ENCODE measurements at regions not wholly inside any gene's neighbourhood (a gene's known extent, or its start where the extent isn't known, plus 50 kb on each side); places are given as distances from the start of the nearest gene placed in this dataset.

- Histone ChIP-seq H3K9me3 (replicated peaks in 1 of 2; ENCODE audit: control insufficient read depth in 2 of 2, insufficient read depth in 1 of 2, low read depth in 1 of 2, low read length in 2 of 2) (no peaks in the 10 kb centered on the region), H3K27ac (replicated peaks; ENCODE audit: low read length) (no peak overlapping the region), H3K18ac (ENCODE audit: low read length) (no peak overlapping the region), H3K4me1 (ENCODE audit: control insufficient read depth in 2 of 2, insufficient read depth in 1 of 2, low read depth in 1 of 2, low read length in 2 of 2) (no peaks in the 10 kb centered on the region), H3K79me1 (ENCODE audit: low read depth, low read length) (no peaks in the 10 kb centered on the region), H2BK15ac (ENCODE audit: low read length) (no peak overlapping the region), H3K14ac (ENCODE audit: low read length) (no peak overlapping the region), H4K8ac (ENCODE audit: low read depth, low read length) (no peak overlapping the region), H3K4ac (ENCODE audit: low read length) (no peak overlapping the region), H3K4me3 (ENCODE audit: low read length in 2 of 2) (no peak overlapping the region), H2BK120ac (ENCODE audit: low read depth, low read length) (no peak overlapping the region), H3K23ac (ENCODE audit: low read depth, low read length, poor library complexity) (no peak overlapping the region), H2BK12ac (ENCODE audit: low read length) (no peak overlapping the region), H3K36me3 (replicated peaks in 1 of 2; ENCODE audit: control insufficient read depth in 2 of 2, insufficient read depth in 2 of 2, low read length in 2 of 2) (no peaks in the 10 kb centered on the region), H2BK5ac (ENCODE audit: low read length) (no peak overlapping the region), H3K27me3 (ENCODE audit: control insufficient read depth in 3 of 3, insufficient read depth in 3 of 3, low read depth in 1 of 3, low read length in 3 of 3) (no peaks in the 10 kb centered on the region), H3K9ac (ENCODE audit: low read depth, low read length, poor library complexity) (no peak overlapping the region), H4K91ac (ENCODE audit: low read depth, low read length, poor library complexity) (no peak overlapping the region), H2AK5ac (ENCODE audit: low read depth, low read length) (no peak overlapping the region), H2AFZ (ENCODE audit: low read length) (no peak overlapping the region), H3K4me2 (ENCODE audit: insufficient read depth, low read length, poor library complexity, severe bottlenecking) (no peak overlapping the region)
- DNase-seq (ENCODE audit: low spot score) = no peak
- no CpG with 5 or more reads among the region's 1 CpG for WGBS, 2 donors (ENCODE audit: extremely low coverage in 2 of 2, insufficient read length in 2 of 2, insufficient replicate concordance in 1 of 2)
Measured at GRCh38 chr2:71901466-71901865, 246.2 kb downstream of the CYP26B1 start.

- H2BK5ac ChIP-seq (ENCODE audit: low read length) = no peak overlapping the region
- no peak overlapping the region for H4K8ac ChIP-seq (ENCODE audit: low read depth, low read length)
- no peak overlapping the region for H4K91ac ChIP-seq (ENCODE audit: low read depth, low read length, poor library complexity)
- no peak overlapping the region for H3K14ac ChIP-seq (ENCODE audit: low read length)
- no peak overlapping the region for H2BK15ac ChIP-seq (ENCODE audit: low read length)
- H2BK12ac ChIP-seq (ENCODE audit: low read length) = no peak overlapping the region
- H3K4me1 ChIP-seq (ENCODE audit: control insufficient read depth in 2 of 2, insufficient read depth in 1 of 2, low read depth in 1 of 2, low read length in 2 of 2) = no peaks in the 10 kb centered on the region
- no peak for DNase-seq (ENCODE audit: low spot score)
- peak overlapping the region; percentile 19 for H3K18ac ChIP-seq (ENCODE audit: low read length)
- WGBS, 2 donors (ENCODE audit: extremely low coverage in 2 of 2, insufficient read length in 2 of 2, insufficient replicate concordance in 1 of 2) = no CpG with 5 or more reads among the region's 29 CpGs
- H2AK5ac ChIP-seq (ENCODE audit: low read depth, low read length) = peak overlapping the region; percentile 31
- H3K4me3 ChIP-seq (ENCODE audit: low read length in 2 of 2) = no peak overlapping the region
- no peak overlapping the region for H3K4ac ChIP-seq (ENCODE audit: low read length)
- no peaks in the 10 kb centered on the region for H3K9me3 ChIP-seq (replicated peaks in 1 of 2; ENCODE audit: control insufficient read depth in 2 of 2, insufficient read depth in 1 of 2, low read depth in 1 of 2, low read length in 2 of 2)
- no peak overlapping the region for H3K27ac ChIP-seq (replicated peaks; ENCODE audit: low read length)
- no peak overlapping the region for H2BK120ac ChIP-seq (ENCODE audit: low read depth, low read length)
- H3K36me3 ChIP-seq (replicated peaks in 1 of 2; ENCODE audit: control insufficient read depth in 2 of 2, insufficient read depth in 2 of 2, low read length in 2 of 2) = no peaks in the 10 kb centered on the region
- H2AFZ ChIP-seq (ENCODE audit: low read length) = no peak overlapping the region
- no peak overlapping the region for H3K23ac ChIP-seq (ENCODE audit: low read depth, low read length, poor library complexity)
- H3K27me3 ChIP-seq (ENCODE audit: control insufficient read depth in 3 of 3, insufficient read depth in 3 of 3, low read depth in 1 of 3, low read length in 3 of 3) = no peaks in the 10 kb centered on the region
- H3K79me1 ChIP-seq (ENCODE audit: low read depth, low read length) = no peaks in the 10 kb centered on the region
- H3K4me2 ChIP-seq (ENCODE audit: insufficient read depth, low read length, poor library complexity, severe bottlenecking) = no peak overlapping the region
- H3K9ac ChIP-seq (ENCODE audit: low read depth, low read length, poor library complexity) = no peak overlapping the region
Measured at GRCh38 chr2:71898851-71899681, 248.6 kb downstream of the CYP26B1 start.

- H4K8ac ChIP-seq (ENCODE audit: low read depth, low read length) = no peak overlapping the region
- no peak overlapping the region for H3K4ac ChIP-seq (ENCODE audit: low read length)
- no peaks in the 10 kb centered on the region for H3K4me1 ChIP-seq (ENCODE audit: control insufficient read depth in 2 of 2, insufficient read depth in 1 of 2, low read depth in 1 of 2, low read length in 2 of 2)
- no peak overlapping the region for H4K91ac ChIP-seq (ENCODE audit: low read depth, low read length, poor library complexity)
- no peak overlapping the region for H3K9ac ChIP-seq (ENCODE audit: low read depth, low read length, poor library complexity)
- peak overlapping the region; percentile 31 for H2AK5ac ChIP-seq (ENCODE audit: low read depth, low read length)
- no peak overlapping the region for H2BK12ac ChIP-seq (ENCODE audit: low read length)
- H3K36me3 ChIP-seq (replicated peaks in 1 of 2; ENCODE audit: control insufficient read depth in 2 of 2, insufficient read depth in 2 of 2, low read length in 2 of 2) = no peaks in the 10 kb centered on the region
- H3K4me3 ChIP-seq (ENCODE audit: low read length in 2 of 2) = no peak overlapping the region
- no peak overlapping the region for H2BK15ac ChIP-seq (ENCODE audit: low read length)
- H2AFZ ChIP-seq (ENCODE audit: low read length) = no peak overlapping the region
- no peak overlapping the region for H2BK120ac ChIP-seq (ENCODE audit: low read depth, low read length)
- H3K9me3 ChIP-seq (replicated peaks in 1 of 2; ENCODE audit: control insufficient read depth in 2 of 2, insufficient read depth in 1 of 2, low read depth in 1 of 2, low read length in 2 of 2) = no peaks in the 10 kb centered on the region
- H2BK5ac ChIP-seq (ENCODE audit: low read length) = no peak overlapping the region
- WGBS, 2 donors (ENCODE audit: extremely low coverage in 2 of 2, insufficient read length in 2 of 2, insufficient replicate concordance in 1 of 2) = no CpG with 5 or more reads among the region's 9 CpGs
- H3K79me1 ChIP-seq (ENCODE audit: low read depth, low read length) = no peaks in the 10 kb centered on the region
- DNase-seq (ENCODE audit: low spot score) = no peak
- peak overlapping the region; percentile 19 for H3K18ac ChIP-seq (ENCODE audit: low read length)
- no peaks in the 10 kb centered on the region for H3K27me3 ChIP-seq (ENCODE audit: control insufficient read depth in 3 of 3, insufficient read depth in 3 of 3, low read depth in 1 of 3, low read length in 3 of 3)
- H3K27ac ChIP-seq (replicated peaks; ENCODE audit: low read length) = no peak overlapping the region
- no peak overlapping the region for H3K14ac ChIP-seq (ENCODE audit: low read length)
- no peak overlapping the region for H3K4me2 ChIP-seq (ENCODE audit: insufficient read depth, low read length, poor library complexity, severe bottlenecking)
- H3K23ac ChIP-seq (ENCODE audit: low read depth, low read length, poor library complexity) = no peak overlapping the region
Measured at GRCh38 chr2:71898375-71898774, 249.3 kb downstream of the CYP26B1 start.

GRCh38 chr2:71897836-71898235 lies 249.8 kb downstream of the CYP26B1 start:
- no peak overlapping the region for H2AK5ac ChIP-seq (ENCODE audit: low read depth, low read length)
- no peak overlapping the region for H3K14ac ChIP-seq (ENCODE audit: low read length)
- H3K4me3 ChIP-seq (ENCODE audit: low read length in 2 of 2) = no peak overlapping the region
- no peak overlapping the region for H3K4ac ChIP-seq (ENCODE audit: low read length)
- H4K91ac ChIP-seq (ENCODE audit: low read depth, low read length, poor library complexity) = no peak overlapping the region
- no peak overlapping the region for H2BK12ac ChIP-seq (ENCODE audit: low read length)
- no peak overlapping the region for H3K9ac ChIP-seq (ENCODE audit: low read depth, low read length, poor library complexity)
- no peaks in the 10 kb centered on the region for H3K9me3 ChIP-seq (replicated peaks in 1 of 2; ENCODE audit: control insufficient read depth in 2 of 2, insufficient read depth in 1 of 2, low read depth in 1 of 2, low read length in 2 of 2)
- H2AFZ ChIP-seq (ENCODE audit: low read length) = no peak overlapping the region
- no peak overlapping the region for H2BK15ac ChIP-seq (ENCODE audit: low read length)
- no peaks in the 10 kb centered on the region for H3K36me3 ChIP-seq (replicated peaks in 1 of 2; ENCODE audit: control insufficient read depth in 2 of 2, insufficient read depth in 2 of 2, low read length in 2 of 2)
- no peak overlapping the region for H2BK5ac ChIP-seq (ENCODE audit: low read length)
- H4K8ac ChIP-seq (ENCODE audit: low read depth, low read length) = no peak overlapping the region
- DNase-seq (ENCODE audit: low spot score) = no peak
- no peaks in the 10 kb centered on the region for H3K79me1 ChIP-seq (ENCODE audit: low read depth, low read length)
- no CpG with 5 or more reads among the region's 7 CpGs for WGBS, 2 donors (ENCODE audit: extremely low coverage in 2 of 2, insufficient read length in 2 of 2, insufficient replicate concordance in 1 of 2)
- no peaks in the 10 kb centered on the region for H3K27me3 ChIP-seq (ENCODE audit: control insufficient read depth in 3 of 3, insufficient read depth in 3 of 3, low read depth in 1 of 3, low read length in 3 of 3)
- no peak overlapping the region for H3K27ac ChIP-seq (replicated peaks; ENCODE audit: low read length)
- H3K23ac ChIP-seq (ENCODE audit: low read depth, low read length, poor library complexity) = no peak overlapping the region
- no peak overlapping the region for H3K4me2 ChIP-seq (ENCODE audit: insufficient read depth, low read length, poor library complexity, severe bottlenecking)
- H3K18ac ChIP-seq (ENCODE audit: low read length) = no peak overlapping the region
- H2BK120ac ChIP-seq (ENCODE audit: low read depth, low read length) = no peak overlapping the region
- H3K4me1 ChIP-seq (ENCODE audit: control insufficient read depth in 2 of 2, insufficient read depth in 1 of 2, low read depth in 1 of 2, low read length in 2 of 2) = no peaks in the 10 kb centered on the region

Measured in neuronal stem cell (in vitro differentiated cells).